ENCODE measurements at regions not wholly inside any gene's neighbourhood (a gene's known extent, or its start where the extent isn't known, plus 50 kb on each side); places are given as distances from the start of the nearest gene placed in this dataset.
"Not testable (repeated sequence)": the region's sequence is repeated elsewhere in the genome, so short reads cannot be mapped to it uniquely, and the experiment has no call there.

- no peak for DNase-seq (ENCODE audit: low read depth in 2 of 2)
These were observed 61.2 kb downstream of the VIP start for GRCh38 chr6:152811785-152812184.

GRCh38 chr6:152815230-152815872 lies 64.8 kb downstream of the VIP start:
- no peak for DNase-seq (ENCODE audit: low read depth in 2 of 2)

- DNase-seq (ENCODE audit: low read depth in 2 of 2): no peak
These were observed 65.5 kb downstream of the VIP start for GRCh38 chr6:152816055-152816454.

GRCh38 chr6:152821525-152821924 lies 70.9 kb downstream of the VIP start:
- DNase-seq (ENCODE audit: low read depth in 2 of 2): no peak

GRCh38 chr6:152824666-152825065 lies 74.1 kb downstream of the VIP start:
- no peak for DNase-seq (ENCODE audit: low read depth in 2 of 2)

- DNase-seq (ENCODE audit: low read depth in 2 of 2): no peak
These were observed 77.8 kb downstream of the VIP start for GRCh38 chr6:152828431-152828830.

- not testable (repeated sequence) for DNase-seq (ENCODE audit: low read depth in 2 of 2)
These were observed 83.8 kb downstream of the VIP start for GRCh38 chr6:152834366-152834765.

GRCh38 chr6:152836523-152836922 lies 85.9 kb downstream of the VIP start:
- no peak for DNase-seq (ENCODE audit: low read depth in 2 of 2)

- no peak for DNase-seq (ENCODE audit: low read depth in 2 of 2)
These were observed 94.8 kb downstream of the VIP start for GRCh38 chr6:152845421-152845820.

- DNase-seq (ENCODE audit: low read depth in 2 of 2): no peak
These were observed 96.2 kb downstream of the VIP start for GRCh38 chr6:152846825-152847224.

GRCh38 chr6:152848919-152849318 lies 98.3 kb downstream of the VIP start:
- no peak for DNase-seq (ENCODE audit: low read depth in 2 of 2)

- DNase-seq (ENCODE audit: low read depth in 2 of 2): no peak
These were observed 103.6 kb downstream of the VIP start for GRCh38 chr6:152854086-152854795.

GRCh38 chr6:152858141-152858540 lies 107.5 kb downstream of the VIP start:
- DNase-seq (ENCODE audit: low read depth in 2 of 2): no peak

GRCh38 chr6:152859225-152859624 lies 108.6 kb downstream of the VIP start:
- no peak for DNase-seq (ENCODE audit: low read depth in 2 of 2)

- DNase-seq (ENCODE audit: low read depth in 2 of 2): peak; percentile 38 to 51
These were observed 113.2 kb downstream of the VIP start for GRCh38 chr6:152863618-152864326.

- no peak for DNase-seq (ENCODE audit: low read depth in 2 of 2)
These were observed 108.6 kb downstream of the FBXO5 start for GRCh38 chr6:152874267-152874666.

GRCh38 chr6:152874846-152875568 lies 107.8 kb downstream of the FBXO5 start:
- DNase-seq (ENCODE audit: low read depth in 2 of 2): no peak

GRCh38 chr6:152879681-152880080 lies 103.2 kb downstream of the FBXO5 start:
- no peak for DNase-seq (ENCODE audit: low read depth in 2 of 2)

- DNase-seq (ENCODE audit: low read depth in 2 of 2): no peak
These were observed 89.7 kb downstream of the FBXO5 start for GRCh38 chr6:152893187-152893586.

- no peak for DNase-seq (ENCODE audit: low read depth in 2 of 2)
These were observed 85.9 kb downstream of the FBXO5 start for GRCh38 chr6:152896923-152897322.

GRCh38 chr6:152897807-152898399 lies 84.9 kb downstream of the FBXO5 start:
- peak; percentile 11 to 23 for DNase-seq (ENCODE audit: low read depth in 2 of 2)

- no peak for DNase-seq (ENCODE audit: low read depth in 2 of 2)
These were observed 78.2 kb downstream of the FBXO5 start for GRCh38 chr6:152904678-152905077.
